WTC11 (cell line): ENCODE measurements at regions not wholly inside any gene's neighbourhood (a gene's known extent, or its start where the extent isn't known, plus 50 kb on each side); places are given as distances from the start of the nearest gene placed in this dataset.
"Not testable (repeated sequence)": the region's sequence is repeated elsewhere in the genome, so short reads cannot be mapped to it uniquely, and the experiment has no call there.

Experiments used
- ATAC-seq: fragments of 200-7000 bp; cut with Tn5 transposase; 2 replicates; pipeline ENCODE4 v1.10.0; 2021; ENCODE audit warnings: mild to moderate bottlenecking, moderate library complexity
- CTCF ChIA-PET: fragments of 300-600 bp; sonication (Branson Sonifier 250); formaldehyde crosslinking; loops from one replicate; lab custom pipeline; 2021; ENCODE audit warnings: antibody characterized with exemption; lab: Charles Lee
- POLR2A ChIA-PET: fragments of 350-600 bp; sonication (Branson Sonifier 250); formaldehyde crosslinking; loops from one replicate; lab custom pipeline; 2021; ENCODE audit warnings: antibody characterized with exemption; lab: Charles Lee
- DNase-seq: peaks from one replicate; pipeline ENCODE4 v3.0.0; 2021; ENCODE audit warnings: low spot score
- H3K27ac Mint-ChIP-seq: 2 replicates; pipeline ENCODE4 v1.8.0; 2021; ENCODE audit warnings: mixed read lengths
- H3K27me3 Mint-ChIP-seq: 2 replicates; pipeline ENCODE4 v1.8.0; 2021; ENCODE audit warnings: low read depth, mild to moderate bottlenecking, moderate library complexity, mixed read lengths
- H3K36me3 Mint-ChIP-seq: 2 replicates; pipeline ENCODE4 v1.8.0; 2021; ENCODE audit warnings: mixed read lengths
- H3K4me1 Mint-ChIP-seq: 2 replicates; pipeline ENCODE4 v1.8.0; 2022; ENCODE audit warnings: mixed read lengths
- H3K4me3 Mint-ChIP-seq: 2 replicates; pipeline ENCODE4 v1.8.0; 2021; ENCODE audit warnings: mild to moderate bottlenecking, moderate library complexity, mixed read lengths
- H3K9me3 Mint-ChIP-seq: 2 replicates; pipeline ENCODE4 v1.8.0; 2021; ENCODE audit warnings: mixed read lengths
- AR ChIP-seq: fragments of 250-450 bp; sonication (Bioruptor Pico); IDR thresholded peaks from 2 replicates; pipeline ENCODE4 v1.9.0; 2021; ENCODE audit warnings: mild to moderate bottlenecking
- ARID4B ChIP-seq: sonication (generic); formaldehyde crosslinking; IDR thresholded peaks from 2 replicates; pipeline ENCODE4 v1.8.0; 2023; ENCODE audit warnings: missing genetic modification reagents, mild to moderate bottlenecking, borderline replicate concordance
- ATF2 ChIP-seq: sonication (generic); formaldehyde crosslinking; IDR thresholded peaks from 2 replicates; pipeline ENCODE4 v1.8.1; 2022; ENCODE audit warnings: low read depth, missing genetic modification reagents, borderline replicate concordance
- CREM ChIP-seq: sonication (generic); formaldehyde crosslinking; IDR thresholded peaks from 2 replicates; pipeline ENCODE4 v1.8.1; 2022; ENCODE audit warnings: mild to moderate bottlenecking, missing genetic modification reagents, moderate library complexity
- ETV6 ChIP-seq: sonication (generic); formaldehyde crosslinking; IDR thresholded peaks from 2 replicates; pipeline ENCODE4 v1.8.1; 2022; ENCODE audit warnings: mild to moderate bottlenecking, missing genetic modification reagents
- FOXK1 ChIP-seq: sonication (generic); formaldehyde crosslinking; IDR thresholded peaks from 2 replicates; pipeline ENCODE4 v1.8.0; 2022; ENCODE audit warnings: mild to moderate bottlenecking, moderate library complexity, missing genetic modification reagents
- GRHL2 ChIP-seq: fragments of 250-450 bp; sonication (Bioruptor Pico); IDR thresholded peaks from 2 replicates; pipeline ENCODE4 v1.8.0; 2022; ENCODE audit warnings: mild to moderate bottlenecking, moderate library complexity; ENCODE audit not compliant: insufficient replicate concordance, severe bottlenecking
- KAT7 ChIP-seq: sonication (generic); formaldehyde crosslinking; IDR thresholded peaks from 2 replicates; pipeline ENCODE4 v1.8.1; 2023; ENCODE audit warnings: missing genetic modification reagents, mild to moderate bottlenecking, borderline replicate concordance
- NR3C1 ChIP-seq: sonication (generic); formaldehyde crosslinking; conservative IDR thresholded peaks from 2 replicates; pipeline ENCODE4 v1.8.1; 2023; ENCODE audit warnings: low read depth, mild to moderate bottlenecking, missing genetic modification reagents
- OVOL2 ChIP-seq: fragments of 250-450 bp; sonication (Bioruptor Pico); IDR thresholded peaks from 2 replicates; pipeline ENCODE4 v1.9.0; 2021; ENCODE audit warnings: mild to moderate bottlenecking, borderline replicate concordance
- RELA ChIP-seq: sonication (generic); formaldehyde crosslinking; IDR thresholded peaks from 2 replicates; pipeline ENCODE4 v1.8.1; 2022; ENCODE audit warnings: missing genetic modification reagents, mild to moderate bottlenecking, borderline replicate concordance
- SOX15 ChIP-seq: fragments of 250-450 bp; sonication (Bioruptor Pico); IDR thresholded peaks from 2 replicates; pipeline ENCODE4 v1.9.0; 2021; ENCODE audit warnings: mild to moderate bottlenecking
- SP1 ChIP-seq: sonication (generic); formaldehyde crosslinking; conservative IDR thresholded peaks from 2 replicates; pipeline ENCODE4 v1.8.1; 2022; ENCODE audit warnings: missing genetic modification reagents
- ZBTB43 ChIP-seq: sonication (generic); formaldehyde crosslinking; IDR thresholded peaks from 2 replicates; pipeline ENCODE4 v1.8.1; 2023; ENCODE audit warnings: mild to moderate bottlenecking, missing genetic modification reagents
- ZMAT4 ChIP-seq: fragments of 250-450 bp; sonication (Bioruptor Pico); IDR thresholded peaks from 2 replicates; pipeline ENCODE4 v1.9.0; 2021; ENCODE audit warnings: mild to moderate bottlenecking
- ZNF138 ChIP-seq: sonication (generic); formaldehyde crosslinking; conservative IDR thresholded peaks from 2 replicates; pipeline ENCODE4 v1.8.1; 2022; ENCODE audit warnings: mild to moderate bottlenecking, moderate library complexity, missing genetic modification reagents
- ZNF423 ChIP-seq: fragments of 250-450 bp; sonication (Bioruptor Pico); IDR thresholded peaks from 2 replicates; pipeline ENCODE4 v2.1.2; 2022; ENCODE audit warnings: mild to moderate bottlenecking, moderate library complexity
- ZNF671 ChIP-seq: fragments of 250-450 bp; sonication (Bioruptor Pico); IDR thresholded peaks from 2 replicates; pipeline ENCODE4 v1.8.0; 2021; ENCODE audit warnings: mild to moderate bottlenecking

- ChIA-PET CTCF (no interaction called here), POLR2A (no interaction called here)
- H3K4me3 Mint-ChIP-seq, result no peak overlapping the region
- DNase-seq, result no peak
- H3K27me3 Mint-ChIP-seq, result peaks cover 6% of the 10 kb centered on the region
- no peak overlapping the region for H3K27ac Mint-ChIP-seq
- H3K36me3 Mint-ChIP-seq, result peaks cover 39% of the 10 kb centered on the region
- TF ChIP-seq KAT7 (no peak), ZMAT4 (no peak), ZNF138 (CRISPR knock-in tag) (no peak), CREM (no peak), RELA (CRISPR knock-in tag) (no peak), GRHL2 (CRISPR knock-in tag) (no peak), ZNF671 (no peak), ZNF423 (CRISPR knock-in tag) (no peak), ZBTB43 (CRISPR knock-in tag) (no peak), FOXK1 (CRISPR knock-in tag) (no peak), ETV6 (CRISPR knock-in tag) (no peak), SP1 (CRISPR knock-in tag) (no peak), ATF2 (CRISPR knock-in tag) (no peak), ARID4B (CRISPR knock-in tag) (no peak), AR (no peak), OVOL2 (CRISPR knock-in tag) (no peak), NR3C1 (CRISPR knock-in tag) (no peak), SOX15 (CRISPR knock-in tag) (no peak)
- no peak for ATAC-seq
- no peaks in the 10 kb centered on the region for H3K4me1 Mint-ChIP-seq
- peaks cover 75% of the 10 kb centered on the region for H3K9me3 Mint-ChIP-seq
These were observed 56.4 kb upstream of the FMNL2 start for GRCh38 chr2:152278526-152278925.

- POLR2A ChIA-PET, ATAC-seq, H3K27me3 Mint-ChIP-seq, H3K4me1 Mint-ChIP-seq, DNase-seq, H3K27ac Mint-ChIP-seq, CTCF ChIA-PET, H3K4me3 Mint-ChIP-seq: not testable (repeated sequence)
- Mint-ChIP-seq H3K9me3 (peaks cover 66% of the 10 kb centered on the region), H3K36me3 (peaks cover 31% of the 10 kb centered on the region)
These were observed 55.6 kb upstream of the FMNL2 start for GRCh38 chr2:152279367-152279766.
